Suprapubic skin (tissue), 4 donors: ENCODE measurements at regions not wholly inside any gene's neighbourhood (a gene's known extent, or its start where the extent isn't known, plus 50 kb on each side); places are given as distances from the start of the nearest gene placed in this dataset.

ENCODE experiments used
- DNase-seq, 2 donors: peaks; one replicate each; pipeline ENCODE4 v3.0.0-alpha.2; 2019; ENCODE audit warnings: low spot score in 2 of 2
- H3K27ac ChIP-seq: fragments of 200-600 bp; sonication (generic); one replicate; pipeline ENCODE4 v1.5.1; 2019
- H3K27me3 ChIP-seq: fragments of 200-600 bp; sonication (generic); one replicate; pipeline ENCODE4 v1.5.1; 2019
- H3K36me3 ChIP-seq: fragments of 200-600 bp; sonication (generic); one replicate; pipeline ENCODE4 v1.5.1; 2019
- H3K4me1 ChIP-seq: fragments of 200-600 bp; sonication (generic); one replicate; pipeline ENCODE4 v1.5.1; 2019
- H3K4me3 ChIP-seq: fragments of 200-600 bp; sonication (generic); one replicate; pipeline ENCODE4 v1.5.1; 2019; ENCODE audit warnings: mild to moderate bottlenecking
- H3K9me3 ChIP-seq: fragments of 200-600 bp; sonication (generic); one replicate; pipeline ENCODE4 v1.5.1; 2019
- EP300 ChIP-seq: sonication (generic); formaldehyde crosslinking; IDR thresholded peaks from one replicate; pipeline ENCODE4 v1.6.1; 2017; ENCODE audit warnings: antibody characterized with exemption
- POLR2A ChIP-seq, 2 donors: fragments of 450-650 bp; IDR thresholded peaks; one replicate each; pipeline ENCODE4 v1.6.1; 2017; ENCODE audit warnings: antibody characterized with exemption in 2 of 2, mild to moderate bottlenecking in 2 of 2, moderate library complexity in 2 of 2
- POLR2AphosphoS5 ChIP-seq, 3 donors: sonication (generic); formaldehyde crosslinking; IDR thresholded peaks; one replicate each; pipeline ENCODE4 v1.6.1; 2017; ENCODE audit warnings: antibody characterized with exemption in 3 of 3
- WGBS: methylation state at CpG from one replicate; pipeline ENCODE4 v1.1.5; 2018; 5-methylcytosine and 5-hydroxymethylcytosine counted together
- TF ChIP-seq, protein P1 (sequence below), 2 donors: fragments of 200-600 bp in 1 of 2; fragments of 450-650 bp in 1 of 2; sonication (generic) in 1 of 2; IDR thresholded peaks; one replicate each; pipeline ENCODE4 v1.5.1; 2016 to 2019; ENCODE audit warnings: antibody characterized with exemption in 2 of 2, mild to moderate bottlenecking in 1 of 2, moderate library complexity in 1 of 2

DNA sequence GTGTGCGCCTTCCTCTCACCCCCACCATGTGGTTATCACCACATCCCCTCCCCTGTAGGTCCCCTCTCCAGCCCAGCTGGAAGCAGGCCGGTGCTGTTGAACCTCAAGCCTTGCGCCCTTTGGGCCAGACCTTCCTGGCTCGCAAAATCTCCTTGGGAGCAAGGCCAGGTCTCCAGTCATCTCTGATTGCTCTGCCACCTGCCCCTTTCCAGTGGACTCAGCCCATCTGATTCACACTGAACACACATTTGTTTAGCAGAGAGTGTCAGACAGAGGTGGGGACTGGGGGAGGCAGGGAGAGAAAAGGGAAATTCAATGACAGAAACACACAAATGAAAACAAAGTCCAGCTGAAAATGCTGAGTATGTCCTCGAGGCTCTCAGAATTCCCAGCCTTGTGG lies 119.4 kb downstream of the TPRA1 start:
- H3K9me3 ChIP-seq, result no peaks in the 10 kb centered on the region
- H3K27ac ChIP-seq, result no peak overlapping the region
- no peaks in the 10 kb centered on the region for H3K36me3 ChIP-seq
- H3K27me3 ChIP-seq, result peaks cover 3% of the 10 kb centered on the region
- H3K4me3 ChIP-seq, result no peak overlapping the region
- 88% methylated on average over 5 of the region's 5 CpGs for WGBS
- DNase-seq, result no peak
- no peak for TF ChIP-seq EP300
- TF ChIP-seq POLR2AphosphoS5 (IDR thresholded peaks at IDR 0.05), result no peak
- TF ChIP-seq, protein P1, sequence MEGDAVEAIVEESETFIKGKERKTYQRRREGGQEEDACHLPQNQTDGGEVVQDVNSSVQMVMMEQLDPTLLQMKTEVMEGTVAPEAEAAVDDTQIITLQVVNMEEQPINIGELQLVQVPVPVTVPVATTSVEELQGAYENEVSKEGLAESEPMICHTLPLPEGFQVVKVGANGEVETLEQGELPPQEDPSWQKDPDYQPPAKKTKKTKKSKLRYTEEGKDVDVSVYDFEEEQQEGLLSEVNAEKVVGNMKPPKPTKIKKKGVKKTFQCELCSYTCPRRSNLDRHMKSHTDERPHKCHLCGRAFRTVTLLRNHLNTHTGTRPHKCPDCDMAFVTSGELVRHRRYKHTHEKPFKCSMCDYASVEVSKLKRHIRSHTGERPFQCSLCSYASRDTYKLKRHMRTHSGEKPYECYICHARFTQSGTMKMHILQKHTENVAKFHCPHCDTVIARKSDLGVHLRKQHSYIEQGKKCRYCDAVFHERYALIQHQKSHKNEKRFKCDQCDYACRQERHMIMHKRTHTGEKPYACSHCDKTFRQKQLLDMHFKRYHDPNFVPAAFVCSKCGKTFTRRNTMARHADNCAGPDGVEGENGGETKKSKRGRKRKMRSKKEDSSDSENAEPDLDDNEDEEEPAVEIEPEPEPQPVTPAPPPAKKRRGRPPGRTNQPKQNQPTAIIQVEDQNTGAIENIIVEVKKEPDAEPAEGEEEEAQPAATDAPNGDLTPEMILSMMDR (IDR thresholded peaks at IDR 0.05), result no peak
- no peak for TF ChIP-seq POLR2A (IDR thresholded peaks at IDR 0.05)
- H3K4me1 ChIP-seq, result no peaks in the 10 kb centered on the region

DNA sequence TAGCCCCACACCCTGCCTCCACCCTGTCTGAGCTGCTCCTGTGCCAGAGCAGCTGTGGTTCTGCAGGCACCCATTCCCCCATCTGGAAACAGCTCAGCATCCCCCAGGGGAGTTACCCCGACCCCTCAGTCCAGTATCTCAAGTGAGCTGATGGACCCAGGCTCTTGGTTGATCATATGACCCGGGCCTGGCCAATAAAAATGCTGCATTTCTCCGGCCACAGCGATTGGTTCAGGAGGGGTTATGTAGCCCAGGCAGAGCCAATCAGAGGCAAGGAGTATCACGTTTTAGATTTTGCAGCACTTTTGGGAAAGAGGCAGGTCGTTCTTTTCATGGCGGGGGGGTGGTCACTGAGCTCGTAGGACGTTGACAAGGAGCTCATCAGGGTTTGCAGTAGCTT lies 120.8 kb downstream of the TPRA1 start:
- H3K27me3 ChIP-seq, result peaks cover 3% of the 10 kb centered on the region
- no peaks in the 10 kb centered on the region for H3K36me3 ChIP-seq
- no peak for DNase-seq
- H3K27ac ChIP-seq, result no peak overlapping the region
- H3K4me1 ChIP-seq, result no peaks in the 10 kb centered on the region
- TF ChIP-seq EP300 (no peak), POLR2A (IDR thresholded peaks at IDR 0.05) (no peak), POLR2AphosphoS5 (IDR thresholded peaks at IDR 0.05) (no peak)
- TF ChIP-seq, protein P1 (IDR thresholded peaks at IDR 0.05), result no peak
- H3K4me3 ChIP-seq, result no peak overlapping the region
- no peaks in the 10 kb centered on the region for H3K9me3 ChIP-seq
- 90% methylated on average over 9 of the region's 9 CpGs for WGBS

DNA sequence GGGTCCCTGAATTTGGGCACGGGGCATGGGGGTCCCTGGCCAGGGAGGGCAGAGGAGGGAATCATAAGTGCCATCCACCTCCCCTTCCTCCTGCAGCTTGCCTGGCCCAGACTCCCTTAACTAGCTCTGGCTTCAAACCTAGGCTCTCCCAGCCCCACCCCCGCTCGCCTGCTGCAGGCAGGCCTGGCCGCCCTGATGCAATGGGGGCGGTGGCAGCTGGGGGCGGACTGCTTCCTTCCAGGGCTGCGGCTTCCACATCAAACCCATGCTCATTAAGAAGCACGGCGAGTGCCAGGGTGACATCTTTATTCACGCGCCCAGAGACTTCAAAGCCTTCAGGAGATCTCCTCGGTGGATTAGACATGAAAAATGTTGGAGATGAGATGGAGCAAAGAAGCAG lies 123.1 kb downstream of the TPRA1 start:
- no peak overlapping the region for H3K27ac ChIP-seq
- 68% methylated on average over 8 of the region's 12 CpGs for WGBS
- TF ChIP-seq POLR2AphosphoS5 (IDR thresholded peaks at IDR 0.05) (no peak), POLR2A (IDR thresholded peaks at IDR 0.05) (no peak), EP300 (no peak)
- TF ChIP-seq, protein P1 (IDR thresholded peaks at IDR 0.05), result no peak

DNA sequence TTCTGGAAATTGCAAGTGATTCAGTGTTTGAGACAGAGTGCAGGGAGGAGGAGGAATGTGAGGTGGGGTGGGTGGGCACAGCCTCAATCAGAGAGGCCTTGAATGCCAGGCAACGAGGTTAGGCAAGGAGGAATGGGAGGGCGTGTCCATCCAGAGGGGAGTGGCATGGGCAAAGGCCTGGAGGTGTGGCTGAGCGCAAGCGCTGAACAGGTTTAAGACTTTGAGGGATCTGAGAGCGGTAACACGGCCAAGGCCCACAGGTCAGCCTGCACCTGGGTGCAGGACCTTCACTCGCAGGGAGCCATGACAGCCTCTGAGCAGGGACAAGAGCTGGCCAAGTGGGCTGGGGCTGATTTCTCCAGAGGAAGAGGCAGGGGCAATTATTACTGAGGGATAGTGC lies 125.9 kb downstream of the TPRA1 start:
- H3K36me3 ChIP-seq, result no peaks in the 10 kb centered on the region
- no peak overlapping the region for H3K4me3 ChIP-seq
- H3K27me3 ChIP-seq, result peaks cover 3% of the 10 kb centered on the region
- no peak for DNase-seq
- no peak for TF ChIP-seq POLR2A (IDR thresholded peaks at IDR 0.05)
- no peaks in the 10 kb centered on the region for H3K9me3 ChIP-seq
- no peaks in the 10 kb centered on the region for H3K4me1 ChIP-seq
- H3K27ac ChIP-seq, result no peak overlapping the region
- 72% methylated on average over 7 of the region's 7 CpGs for WGBS

More for the DNA sequence above, 123.1 kb downstream of the TPRA1 start:
- no peaks in the 10 kb centered on the region for H3K4me1 ChIP-seq
- H3K27me3 ChIP-seq, result peaks cover 3% of the 10 kb centered on the region
- no peak overlapping the region for H3K4me3 ChIP-seq
- no peak for DNase-seq
- no peaks in the 10 kb centered on the region for H3K36me3 ChIP-seq
- H3K9me3 ChIP-seq, result no peaks in the 10 kb centered on the region

DNA sequence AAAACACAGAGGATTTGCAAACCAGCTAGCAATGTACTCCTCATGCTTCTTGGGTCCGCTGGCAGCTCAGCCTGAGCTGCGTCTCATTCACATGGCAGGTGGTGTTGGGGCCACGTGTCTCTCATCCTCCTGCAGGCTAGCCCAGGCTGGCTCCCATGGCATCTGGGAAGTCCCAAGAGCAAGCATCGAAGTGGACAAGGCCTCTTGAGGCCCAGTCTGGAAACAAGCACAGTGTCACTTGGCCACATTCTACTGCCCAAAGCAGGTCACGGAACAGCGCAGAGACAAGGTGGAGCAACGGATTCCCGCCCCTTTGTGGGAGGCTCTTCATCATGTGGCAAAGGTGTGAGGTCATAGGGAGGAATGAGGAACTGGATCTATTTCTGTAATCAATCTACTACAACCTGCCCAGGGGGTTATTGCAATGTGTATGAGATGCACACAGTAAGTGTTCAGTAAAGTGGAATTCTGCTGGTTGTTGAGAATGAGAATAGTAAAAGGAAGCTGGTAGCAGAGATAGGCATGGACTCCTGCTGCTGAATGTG lies 128.3 kb downstream of the TPRA1 start:
- Histone ChIP-seq H3K36me3 (no peaks in the 10 kb centered on the region), H3K27ac (no peak overlapping the region), H3K4me1 (peaks cover 5% of the 10 kb centered on the region), H3K9me3 (no peaks in the 10 kb centered on the region), H3K4me3 (no peak overlapping the region), H3K27me3 (peaks cover 16% of the 10 kb centered on the region)
- TF ChIP-seq POLR2A (IDR thresholded peaks at IDR 0.05) (no peak), POLR2AphosphoS5 (IDR thresholded peaks at IDR 0.05) (no peak), EP300 (no peak)
- TF ChIP-seq, protein P1 (IDR thresholded peaks at IDR 0.05), result no peak
- WGBS, result 73% methylated on average over 8 of the region's 8 CpGs
- DNase-seq, result no peak

DNA sequence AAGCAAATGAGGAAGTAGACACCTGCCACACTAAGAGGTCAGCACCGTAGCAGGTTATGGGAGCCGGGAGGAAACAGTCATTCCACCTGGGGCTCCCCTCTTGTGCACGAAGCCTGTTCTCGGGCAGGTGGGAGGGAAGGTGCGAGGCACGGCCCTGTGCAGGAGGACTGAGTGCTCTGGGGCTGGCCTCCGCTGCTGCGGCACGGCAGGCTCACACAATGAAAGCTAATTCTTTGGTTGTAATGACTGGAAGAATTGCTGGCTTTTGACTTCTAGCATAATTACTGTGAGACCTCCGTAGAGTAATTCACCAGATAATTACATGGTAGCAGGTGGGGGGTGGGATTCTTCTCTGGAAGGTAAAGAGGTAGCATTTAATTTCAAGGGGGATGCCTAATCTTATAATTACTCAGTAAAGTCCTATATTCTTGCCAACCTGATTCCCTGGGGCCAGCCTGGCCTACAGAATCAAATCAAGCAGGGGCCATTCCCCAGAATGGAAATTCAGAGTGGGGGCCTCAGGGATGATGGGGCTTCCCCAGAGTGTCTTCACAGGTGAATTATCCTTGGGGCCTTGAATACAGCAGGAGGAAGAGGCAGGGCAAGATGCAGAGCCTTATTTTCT lies 129.1 kb downstream of the TPRA1 start:
- Histone ChIP-seq H3K4me3 (no peak overlapping the region), H3K4me1 (peaks cover 13% of the 10 kb centered on the region), H3K27ac (no peak overlapping the region), H3K9me3 (no peaks in the 10 kb centered on the region), H3K36me3 (no peaks in the 10 kb centered on the region), H3K27me3 (peaks cover 23% of the 10 kb centered on the region)
- DNase-seq, result no peak
- TF ChIP-seq, protein P1 (IDR thresholded peaks at IDR 0.05), result no peak
- no peak for TF ChIP-seq POLR2A (IDR thresholded peaks at IDR 0.05)
- no peak for TF ChIP-seq POLR2AphosphoS5 (IDR thresholded peaks at IDR 0.05)
- TF ChIP-seq EP300, result no peak
- 77% methylated on average over 10 of the region's 10 CpGs for WGBS
